SJCRH30 (cell line): ENCODE measurements at regions not wholly inside any gene's neighbourhood (a gene's known extent, or its start where the extent isn't known, plus 50 kb on each side); places are given as distances from the start of the nearest gene placed in this dataset.
"Not testable (repeated sequence)": the region's sequence is repeated elsewhere in the genome, so short reads cannot be mapped to it uniquely, and the experiment has no call there.

Experiments used
- DNase-seq, 2 experiments: peaks; one replicate each; pipeline ENCODE4 v3.0.0-alpha.2; 2015 to 2020
- H3K27ac ChIP-seq: fragments of 250-450 bp; sonication (Bioruptor Pico); 2 replicates; pipeline ENCODE4 v1.5.1; 2020; ENCODE audit warnings: mild to moderate bottlenecking, moderate library complexity
- H3K27me3 ChIP-seq: fragments of 250-450 bp; sonication (Bioruptor Pico); 2 replicates; pipeline ENCODE4 v1.5.1; 2020; ENCODE audit warnings: mild to moderate bottlenecking, moderate library complexity
- H3K36me3 ChIP-seq: fragments of 250-450 bp; sonication (Bioruptor Pico); 2 replicates; pipeline ENCODE4 v1.5.1; 2020; ENCODE audit warnings: mild to moderate bottlenecking, moderate library complexity
- H3K4me1 ChIP-seq: fragments of 250-450 bp; sonication (Bioruptor Pico); 2 replicates; pipeline ENCODE4 v1.5.1; 2020; ENCODE audit warnings: mild to moderate bottlenecking, moderate library complexity
- H3K4me3 ChIP-seq: fragments of 250-450 bp; sonication (Bioruptor Pico); 2 replicates; pipeline ENCODE4 v1.5.1; 2020; ENCODE audit warnings: mild to moderate bottlenecking, moderate library complexity
- H3K9me3 ChIP-seq: fragments of 250-450 bp; sonication (Bioruptor Pico); replicated peaks from 2 replicates; pipeline ENCODE4 v1.5.1; 2020; ENCODE audit warnings: mild to moderate bottlenecking, moderate library complexity

GRCh38 chr3:148500881-148501280, 196.8 kb upstream of the AGTR1 start:
- Histone ChIP-seq H3K27me3 (no peaks in the 10 kb centered on the region), H3K9me3 (no peaks in the 10 kb centered on the region), H3K4me3 (no peak overlapping the region), H3K27ac (no peak overlapping the region), H3K36me3 (no peaks in the 10 kb centered on the region), H3K4me1 (no peaks in the 10 kb centered on the region)
- no peak for DNase-seq

- DNase-seq, result no peak
- Histone ChIP-seq H3K4me1 (no peaks in the 10 kb centered on the region), H3K27me3 (no peaks in the 10 kb centered on the region), H3K9me3 (no peaks in the 10 kb centered on the region), H3K4me3 (no peak overlapping the region), H3K27ac (no peak overlapping the region), H3K36me3 (no peaks in the 10 kb centered on the region)
Observed at GRCh38 chr3:148510116-148510515, 187.6 kb upstream of the AGTR1 start.

- no peaks in the 10 kb centered on the region for H3K9me3 ChIP-seq
Observed at GRCh38 chr3:148510561-148510960, 187.1 kb upstream of the AGTR1 start.

GRCh38 chr3:148512648-148513047, 185.1 kb upstream of the AGTR1 start:
- Histone ChIP-seq H3K27me3 (no peaks in the 10 kb centered on the region), H3K4me3 (no peak overlapping the region), H3K36me3 (no peaks in the 10 kb centered on the region), H3K4me1 (no peaks in the 10 kb centered on the region), H3K9me3 (no peaks in the 10 kb centered on the region), H3K27ac (no peak overlapping the region)
- no peak for DNase-seq

More at GRCh38 chr3:148510561-148510960, 187.1 kb upstream of the AGTR1 start:
- no peak overlapping the region for H3K27ac ChIP-seq
- DNase-seq, result no peak
- no peaks in the 10 kb centered on the region for H3K4me1 ChIP-seq
- no peaks in the 10 kb centered on the region for H3K36me3 ChIP-seq
- H3K27me3 ChIP-seq, result no peaks in the 10 kb centered on the region
- no peak overlapping the region for H3K4me3 ChIP-seq

- no peak for DNase-seq
- H3K27ac ChIP-seq, result no peak overlapping the region
Observed at GRCh38 chr3:148513096-148513543, 184.6 kb upstream of the AGTR1 start.

GRCh38 chr3:148518520-148518919, 179.2 kb upstream of the AGTR1 start:
- H3K4me1 ChIP-seq, result no peaks in the 10 kb centered on the region
- no peaks in the 10 kb centered on the region for H3K27me3 ChIP-seq
- H3K27ac ChIP-seq, result no peak overlapping the region
- no peaks in the 10 kb centered on the region for H3K9me3 ChIP-seq
- H3K4me3 ChIP-seq, result no peak overlapping the region
- no peak for DNase-seq
- H3K36me3 ChIP-seq, result no peaks in the 10 kb centered on the region

More at GRCh38 chr3:148513096-148513543, 184.6 kb upstream of the AGTR1 start:
- H3K36me3 ChIP-seq, result no peaks in the 10 kb centered on the region
- no peaks in the 10 kb centered on the region for H3K4me1 ChIP-seq
- H3K27me3 ChIP-seq, result no peaks in the 10 kb centered on the region
- no peaks in the 10 kb centered on the region for H3K9me3 ChIP-seq
- H3K4me3 ChIP-seq, result no peak overlapping the region

- DNase-seq, H3K27ac ChIP-seq, H3K36me3 ChIP-seq, H3K9me3 ChIP-seq, H3K4me3 ChIP-seq, H3K4me1 ChIP-seq, H3K27me3 ChIP-seq: not testable (repeated sequence)
Observed at GRCh38 chr3:148525621-148526020, 172.1 kb upstream of the AGTR1 start.

GRCh38 chr3:148528024-148528423, 169.7 kb upstream of the AGTR1 start:
- no peak for DNase-seq
- H3K9me3 ChIP-seq, result no peaks in the 10 kb centered on the region
- no peak overlapping the region for H3K4me3 ChIP-seq
- H3K36me3 ChIP-seq, result peaks cover 2% of the 10 kb centered on the region; the same call in 1 of the 2 replicates
- H3K27me3 ChIP-seq, result no peaks in the 10 kb centered on the region
- no peaks in the 10 kb centered on the region for H3K4me1 ChIP-seq
- H3K27ac ChIP-seq, result no peak overlapping the region

- Histone ChIP-seq H3K27me3 (no peaks in the 10 kb centered on the region), H3K27ac (no peak overlapping the region), H3K36me3 (peaks cover 2% of the 10 kb centered on the region; the same call in 1 of the 2 replicates), H3K9me3 (no peaks in the 10 kb centered on the region), H3K4me3 (no peak overlapping the region), H3K4me1 (no peaks in the 10 kb centered on the region)
- no peak for DNase-seq
Observed at GRCh38 chr3:148531836-148532235, 165.9 kb upstream of the AGTR1 start.

- no peaks in the 10 kb centered on the region for H3K9me3 ChIP-seq
- DNase-seq, result no peak
- H3K36me3 ChIP-seq, result peaks cover 2% of the 10 kb centered on the region; the same call in 1 of the 2 replicates
- no peak overlapping the region for H3K27ac ChIP-seq
- no peaks in the 10 kb centered on the region for H3K27me3 ChIP-seq
- no peaks in the 10 kb centered on the region for H3K4me1 ChIP-seq
- no peak overlapping the region for H3K4me3 ChIP-seq
Observed at GRCh38 chr3:148532326-148532725, 165.4 kb upstream of the AGTR1 start.

- no peak overlapping the region for H3K4me3 ChIP-seq
- H3K9me3 ChIP-seq, result no peaks in the 10 kb centered on the region
- H3K27ac ChIP-seq, result no peak overlapping the region
- peaks cover 2% of the 10 kb centered on the region; the same call in 1 of the 2 replicates for H3K36me3 ChIP-seq
- no peaks in the 10 kb centered on the region for H3K4me1 ChIP-seq
- H3K27me3 ChIP-seq, result no peaks in the 10 kb centered on the region
- DNase-seq, result no peak
Observed at GRCh38 chr3:148532774-148533173, 164.9 kb upstream of the AGTR1 start.

- Histone ChIP-seq H3K4me1 (no peaks in the 10 kb centered on the region), H3K9me3 (no peaks in the 10 kb centered on the region), H3K4me3 (no peak overlapping the region), H3K27ac (no peak overlapping the region), H3K27me3 (no peaks in the 10 kb centered on the region), H3K36me3 (peaks cover 2% of the 10 kb centered on the region; the same call in 1 of the 2 replicates)
- no peak for DNase-seq
Observed at GRCh38 chr3:148534089-148534988, 163.4 kb upstream of the AGTR1 start.

- Histone ChIP-seq H3K27me3 (no peaks in the 10 kb centered on the region), H3K4me1 (no peaks in the 10 kb centered on the region), H3K9me3 (no peaks in the 10 kb centered on the region), H3K27ac (no peak overlapping the region), H3K4me3 (no peak overlapping the region), H3K36me3 (peaks cover 2% of the 10 kb centered on the region; the same call in 1 of the 2 replicates)
- no peak for DNase-seq
Observed at GRCh38 chr3:148535001-148535400, 162.7 kb upstream of the AGTR1 start.

GRCh38 chr3:148540266-148540665, 157.4 kb upstream of the AGTR1 start:
- no peak for DNase-seq
- Histone ChIP-seq H3K4me3 (no peak overlapping the region), H3K27me3 (no peaks in the 10 kb centered on the region), H3K9me3 (no peaks in the 10 kb centered on the region), H3K36me3 (no peaks in the 10 kb centered on the region), H3K27ac (no peak overlapping the region), H3K4me1 (no peaks in the 10 kb centered on the region)

- Histone ChIP-seq H3K27me3 (no peaks in the 10 kb centered on the region), H3K36me3 (no peaks in the 10 kb centered on the region), H3K27ac (no peak overlapping the region), H3K4me1 (no peaks in the 10 kb centered on the region), H3K4me3 (no peak overlapping the region), H3K9me3 (no peaks in the 10 kb centered on the region)
- no peak for DNase-seq
Observed at GRCh38 chr3:148540851-148541250, 156.9 kb upstream of the AGTR1 start.

- Histone ChIP-seq H3K27ac (no peak overlapping the region), H3K9me3 (no peaks in the 10 kb centered on the region), H3K4me3 (no peak overlapping the region), H3K36me3 (no peaks in the 10 kb centered on the region), H3K4me1 (no peaks in the 10 kb centered on the region), H3K27me3 (no peaks in the 10 kb centered on the region)
- no peak for DNase-seq
Observed at GRCh38 chr3:148546959-148547358, 150.7 kb upstream of the AGTR1 start.
